ENCODE measurements at regions not wholly inside any gene's neighbourhood (a gene's known extent, or its start where the extent isn't known, plus 50 kb on each side); places are given as distances from the start of the nearest gene placed in this dataset.
A peak's percentile ranks its signal among the peaks of the same experiment; 100 is the strongest.

DNA sequence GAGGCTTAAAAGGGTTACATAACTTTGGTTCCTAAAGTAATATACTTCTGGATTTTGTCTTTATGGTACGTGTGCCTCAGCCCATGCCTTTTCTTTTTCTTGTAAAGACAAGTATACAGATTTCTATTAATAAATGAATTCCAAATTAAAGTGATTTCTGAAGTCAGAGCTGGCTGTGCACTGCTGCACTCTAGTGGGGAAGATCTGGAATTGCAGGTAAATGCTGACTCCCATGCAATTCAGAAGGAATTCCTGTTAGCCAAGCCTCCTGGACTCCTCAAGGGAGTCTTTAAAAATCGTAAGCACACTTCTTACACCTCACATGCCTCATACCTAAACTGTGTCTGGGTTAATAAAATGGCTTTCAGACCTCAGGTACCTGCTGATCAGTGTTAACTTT, 118.4 kb upstream of the SLC7A1 start:
- DNase-seq: no peak

DNA sequence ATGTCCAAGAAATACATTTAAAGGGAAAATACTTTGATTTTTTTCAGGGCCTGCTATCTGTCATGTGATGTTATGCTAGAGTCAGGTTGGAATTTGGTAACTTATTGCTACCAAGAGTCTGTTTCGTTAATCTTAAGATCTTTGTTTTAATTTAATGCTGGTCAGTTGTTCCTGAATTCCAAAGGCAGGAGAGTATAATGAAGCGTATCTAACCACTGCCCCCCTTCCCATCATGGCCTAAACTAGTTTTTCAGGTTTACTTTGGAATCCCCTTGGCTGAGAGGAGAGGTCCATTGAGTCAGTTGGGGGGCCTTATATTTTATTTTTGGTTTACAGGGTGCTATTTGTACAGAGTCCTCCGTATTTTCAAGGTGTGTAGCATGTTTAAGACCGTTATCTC, 116.3 kb upstream of the SLC7A1 start:
- DNase-seq: no peak

DNA sequence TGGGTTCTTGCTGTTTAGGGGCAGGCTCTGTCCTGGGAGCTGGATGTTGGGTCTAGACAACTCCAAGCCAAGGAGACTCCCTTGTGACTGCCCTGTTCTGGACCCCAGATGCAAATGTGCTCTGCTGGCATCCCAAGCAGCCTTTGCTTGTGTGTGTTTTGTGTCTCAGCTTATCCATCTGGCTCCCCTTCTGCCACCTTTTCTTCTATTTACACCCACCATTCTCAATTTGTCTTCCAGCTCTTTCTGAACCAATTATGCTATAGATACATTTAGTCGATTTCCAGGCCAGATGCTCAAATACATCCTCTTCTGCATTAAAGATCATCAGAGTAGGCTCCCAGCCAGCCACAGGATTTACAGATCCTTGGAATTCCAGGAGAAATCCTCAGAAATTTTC, 115.0 kb upstream of the SLC7A1 start:
- DNase-seq: no peak

DNA sequence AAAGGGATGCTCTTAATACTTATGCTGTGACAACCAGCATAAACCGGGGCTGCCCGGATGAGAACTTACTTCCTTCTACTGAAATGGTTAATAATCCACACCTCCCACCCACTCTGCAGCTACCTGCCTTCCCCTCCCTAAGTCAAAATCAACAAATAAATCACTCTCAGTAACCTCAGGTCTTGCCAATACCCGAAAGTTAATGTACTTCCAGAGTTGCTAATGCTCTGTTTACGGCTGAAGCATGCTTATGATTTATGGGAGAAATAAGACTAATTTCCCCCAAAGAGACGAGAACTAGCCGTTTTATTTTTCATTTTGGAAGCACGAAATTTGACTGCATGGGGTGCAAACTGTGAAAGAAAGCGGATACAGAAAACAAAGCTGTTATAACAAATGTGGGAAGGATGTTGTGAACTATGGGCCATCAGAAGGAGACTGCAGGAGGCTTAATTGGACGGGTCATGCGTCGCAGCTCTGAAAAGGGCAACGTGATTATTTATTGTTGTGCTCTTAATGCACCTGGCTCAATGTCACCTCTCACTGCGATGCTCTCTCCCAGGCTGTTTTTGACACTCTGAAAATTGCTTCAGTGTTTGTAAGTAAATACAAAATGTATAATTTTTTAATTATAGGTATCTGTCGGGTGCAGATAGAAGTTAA, 114.0 kb upstream of the SLC7A1 start:
- no peak for DNase-seq

DNA sequence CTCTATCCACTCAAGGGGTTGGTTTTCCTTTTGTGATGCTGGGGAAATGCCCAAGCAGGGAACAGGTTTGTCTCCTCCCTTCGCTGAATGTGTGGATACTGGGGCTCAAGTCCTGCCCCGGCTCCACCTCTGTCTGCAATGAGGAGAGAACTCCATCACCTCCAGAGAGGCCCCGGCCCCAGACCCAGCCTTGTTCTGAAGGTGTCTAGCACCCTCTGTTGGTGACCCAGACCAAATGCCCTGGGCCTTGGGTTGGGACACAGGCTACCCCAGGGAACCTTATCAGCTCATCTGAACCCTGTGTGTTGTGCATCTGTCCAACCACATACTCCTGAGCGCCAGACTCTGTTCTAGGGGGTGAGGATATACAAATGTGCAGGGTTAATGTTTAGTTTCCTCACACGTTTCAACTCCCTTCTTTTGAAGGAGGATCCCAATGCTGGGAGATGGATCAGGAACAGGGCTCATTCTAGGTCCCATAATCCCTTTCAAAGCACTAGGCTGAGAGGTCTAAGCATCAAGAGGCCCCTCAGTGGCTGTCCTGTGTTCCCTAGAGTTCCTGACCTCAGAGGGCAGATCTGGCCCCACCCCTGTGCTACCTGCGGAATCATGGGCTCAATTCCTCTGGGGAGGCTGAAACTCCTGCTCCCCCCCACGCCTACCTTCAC, 112.5 kb upstream of the SLC7A1 start:
- DNase-seq: no peak

DNA sequence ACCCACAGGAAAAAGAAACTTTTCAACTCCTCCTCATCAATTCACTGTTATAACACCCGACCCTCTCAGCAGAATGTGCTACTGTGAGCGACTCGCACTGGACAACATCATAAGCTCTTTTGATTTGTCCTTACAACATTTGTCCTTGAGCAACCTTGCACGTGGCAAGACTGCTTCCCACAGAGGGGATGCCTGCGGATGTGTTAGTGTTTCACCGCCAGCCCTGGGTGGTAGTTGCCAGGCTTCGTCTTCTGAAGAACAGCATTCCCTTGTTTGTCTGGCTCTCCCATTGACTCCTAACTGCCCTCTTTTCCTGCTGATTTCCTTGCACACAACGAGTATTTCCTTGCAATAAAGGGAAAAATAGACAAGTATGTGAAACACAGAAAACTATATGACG, 111.4 kb upstream of the SLC7A1 start:
- DNase-seq: no peak

DNA sequence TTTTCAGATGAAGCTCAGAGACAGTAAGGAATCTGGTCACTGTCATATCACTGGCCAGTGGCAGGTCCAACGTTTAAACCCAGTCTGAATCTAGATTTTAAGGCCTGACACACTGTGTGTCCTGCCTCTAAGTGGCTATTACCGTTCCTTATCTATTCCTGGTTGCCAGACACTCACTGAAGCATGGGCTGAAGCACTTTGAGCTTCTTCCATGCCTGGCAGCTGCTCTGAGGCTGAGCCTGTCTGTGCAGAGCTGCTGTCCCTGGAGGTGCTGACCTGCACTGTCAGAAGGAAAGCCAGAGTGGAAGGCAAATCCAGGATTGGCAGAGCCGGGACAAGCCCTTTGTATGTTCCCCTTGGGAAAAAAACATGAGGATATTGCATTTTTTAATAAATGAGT, 109.2 kb upstream of the SLC7A1 start:
- DNase-seq: no peak

DNA sequence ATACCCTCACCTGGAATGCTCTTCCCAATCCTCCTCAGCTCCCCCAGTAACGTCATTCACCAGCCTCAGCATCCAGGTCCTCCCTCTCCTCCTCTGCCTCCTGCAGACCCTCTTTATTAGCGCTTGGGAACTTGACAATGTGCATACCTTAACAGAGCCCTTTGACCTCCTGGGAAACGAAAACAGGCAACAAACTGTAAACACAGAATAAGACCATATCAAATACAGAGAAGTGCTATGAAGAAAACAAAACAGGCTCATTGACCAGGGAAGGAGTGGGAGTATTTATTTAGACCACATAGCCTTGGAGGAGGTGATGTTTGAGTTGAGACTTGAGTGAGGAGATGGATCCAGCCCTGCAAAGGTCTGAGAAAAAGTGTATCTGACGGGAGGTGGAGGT, 107.9 kb upstream of the SLC7A1 start:
- DNase-seq: no peak

DNA sequence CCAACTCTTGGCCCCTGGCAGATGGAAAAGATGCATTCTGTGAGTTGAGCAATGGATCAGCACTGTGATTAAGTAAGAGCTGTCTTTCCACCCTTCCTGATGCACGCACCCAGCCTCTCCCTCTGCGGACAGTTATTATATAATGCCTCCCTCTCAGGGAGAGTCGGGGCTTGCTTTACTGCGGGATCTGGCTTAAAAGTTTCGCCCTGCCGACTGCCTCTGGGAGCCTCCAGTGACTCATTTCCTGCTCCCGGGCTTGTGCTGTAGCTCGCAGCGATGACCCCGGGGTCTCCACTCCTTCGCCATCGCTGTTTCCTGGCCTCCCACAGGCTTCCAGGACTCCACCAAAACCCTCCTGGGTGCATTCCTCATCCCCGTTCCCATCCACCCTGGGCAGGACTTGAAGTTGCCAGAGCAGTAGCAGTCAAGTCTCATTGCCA, 107.4 kb upstream of the SLC7A1 start:
- DNase-seq: no peak

DNA sequence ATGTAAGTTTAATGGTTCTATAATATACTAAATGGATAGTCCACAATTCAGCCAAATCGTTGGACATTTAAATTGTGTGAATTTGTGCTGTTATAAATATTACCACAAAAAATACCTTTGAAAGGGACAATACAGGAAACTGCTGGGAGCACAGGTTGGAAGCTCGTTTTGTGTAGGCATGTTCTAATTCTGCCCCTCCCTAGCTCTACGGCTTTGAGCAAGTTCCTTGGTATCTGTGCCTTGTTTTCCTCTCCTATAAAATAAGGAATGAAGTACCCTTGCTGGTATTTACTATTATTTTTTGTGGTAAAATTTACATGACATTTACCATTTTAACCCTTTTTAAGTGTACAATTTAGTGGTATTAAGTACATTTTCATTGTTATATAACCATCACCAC, 102.6 kb upstream of the SLC7A1 start:
- DNase-seq: no peak

DNA sequence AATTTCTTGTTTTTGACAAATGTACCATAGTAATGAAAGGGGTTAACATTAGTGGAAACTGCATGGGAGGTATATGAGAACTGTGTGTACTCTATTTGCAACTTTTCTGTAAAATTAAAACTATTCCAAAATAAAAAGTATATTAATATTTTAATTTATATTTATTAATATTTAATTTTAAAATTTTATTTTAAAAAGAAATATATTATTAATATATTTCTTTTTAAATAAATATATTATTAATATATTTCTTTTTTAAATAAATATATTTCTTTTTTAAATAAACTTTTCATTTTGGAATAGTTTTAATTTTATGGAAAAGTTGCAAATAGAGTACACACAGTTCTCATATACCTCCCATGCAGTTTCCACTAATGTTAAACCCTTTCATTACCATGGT, 101.1 kb upstream of the SLC7A1 start:
- no peak for DNase-seq

DNA sequence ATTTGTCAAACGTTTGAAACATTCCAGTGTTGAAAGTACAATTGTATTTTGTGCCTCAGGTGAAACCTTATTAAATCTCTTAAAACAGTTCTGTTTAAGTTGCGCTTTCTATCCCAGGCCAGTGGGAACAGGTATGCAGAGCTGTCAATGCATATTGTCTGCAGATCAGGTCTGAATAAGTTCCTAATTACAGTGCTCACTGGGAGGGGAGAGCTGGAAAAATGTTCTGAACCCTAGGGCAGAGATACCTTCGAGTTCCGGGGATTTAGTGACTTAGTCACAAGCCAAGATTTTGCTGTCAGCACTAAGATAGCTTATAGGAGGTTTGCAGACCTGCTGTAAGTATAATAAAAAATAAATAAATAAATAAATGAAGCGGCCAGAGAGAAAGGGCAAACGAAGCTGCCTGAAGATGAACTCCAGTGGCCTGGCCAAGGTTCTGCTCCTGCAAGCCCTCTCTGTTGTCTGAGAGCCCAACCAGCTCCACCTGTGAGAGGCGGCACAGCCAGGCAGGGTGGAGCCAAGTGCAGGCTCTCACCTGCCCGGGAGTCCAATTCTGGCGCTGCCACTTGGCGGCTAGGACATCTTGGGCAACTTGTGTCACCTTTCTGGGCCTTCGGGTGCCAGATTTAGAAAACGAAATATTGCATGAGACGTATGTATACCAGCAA, 97.9 kb upstream of the SLC7A1 start:
- peak; percentile 65 for DNase-seq

DNA sequence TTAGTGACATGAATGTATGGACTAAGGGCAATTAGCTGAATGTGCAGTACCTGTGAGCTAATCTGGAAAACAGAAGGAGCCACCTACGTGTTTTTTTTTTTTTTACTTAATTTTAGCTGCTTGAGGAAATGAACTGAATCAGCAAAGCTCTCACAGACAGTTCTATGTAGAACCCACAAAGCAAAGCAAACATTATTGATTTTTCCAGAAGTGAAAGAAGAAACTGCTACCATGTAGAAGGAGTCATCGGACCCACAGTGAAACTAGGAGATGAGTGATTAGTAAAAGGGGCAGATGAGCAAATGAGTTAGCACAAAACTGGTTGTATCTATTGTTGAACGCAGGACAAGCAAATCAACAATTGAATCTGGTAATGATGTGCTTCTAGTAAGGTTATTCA, 94.1 kb upstream of the SLC7A1 start:
- no peak for DNase-seq

DNA sequence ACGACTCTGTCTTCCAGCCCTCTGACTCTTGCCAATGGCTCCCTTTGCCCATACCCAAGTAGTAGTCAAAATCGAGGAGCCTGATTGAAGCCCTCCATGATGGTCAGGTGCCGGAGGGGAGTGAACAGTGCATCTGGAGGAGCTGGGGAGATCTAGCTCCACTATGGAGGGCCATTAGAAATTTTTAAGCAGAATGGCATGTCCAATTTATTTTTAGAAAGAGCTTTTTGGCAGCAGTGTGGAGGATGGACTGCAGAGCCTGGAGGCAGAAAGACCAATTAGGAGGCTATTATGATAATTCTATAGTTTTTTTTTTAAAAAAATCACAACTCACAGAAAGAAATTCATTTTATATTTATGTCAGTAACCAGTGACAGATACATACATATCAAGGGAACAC, 92.7 kb upstream of the SLC7A1 start:
- no peak for DNase-seq

DNA sequence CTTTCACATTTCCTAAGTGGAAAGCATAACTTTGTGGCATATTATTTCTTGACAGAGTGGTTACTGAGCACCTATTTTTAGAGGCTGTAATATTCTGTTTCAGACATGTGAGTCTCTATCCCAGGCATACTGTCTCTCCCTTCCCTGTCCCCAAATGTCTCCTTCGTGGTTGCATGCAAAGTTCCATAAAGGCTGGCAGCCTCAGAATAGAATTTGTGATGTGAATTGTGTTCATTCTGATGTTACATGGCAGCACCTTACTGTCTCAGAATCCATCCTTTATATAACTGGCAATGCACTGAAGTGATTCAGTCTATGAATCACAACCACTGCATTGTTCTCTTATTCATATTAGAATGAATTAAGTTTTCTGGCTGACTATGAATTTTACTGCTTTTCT, 89.0 kb upstream of the SLC7A1 start:
- no peak for DNase-seq

DNA sequence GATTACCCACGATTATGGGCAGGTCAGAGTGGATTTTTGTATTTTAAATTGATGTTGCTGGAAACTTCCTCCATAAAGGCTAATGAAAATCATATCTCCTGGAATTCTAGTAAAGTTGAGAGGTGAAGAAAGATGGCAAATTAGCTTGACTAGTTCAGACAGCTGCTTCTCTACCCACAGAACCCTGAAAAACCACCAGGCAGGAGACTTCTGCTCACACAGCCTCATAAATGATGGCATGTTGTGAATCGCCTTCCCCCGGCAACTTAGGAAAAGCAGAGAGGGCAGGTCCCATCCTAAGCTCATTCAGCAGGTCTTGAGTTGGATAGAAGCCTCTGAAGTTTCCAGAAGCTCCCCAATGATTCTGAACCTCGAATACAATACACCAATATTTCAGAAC, 87.6 kb upstream of the SLC7A1 start:
- no peak for DNase-seq

DNA sequence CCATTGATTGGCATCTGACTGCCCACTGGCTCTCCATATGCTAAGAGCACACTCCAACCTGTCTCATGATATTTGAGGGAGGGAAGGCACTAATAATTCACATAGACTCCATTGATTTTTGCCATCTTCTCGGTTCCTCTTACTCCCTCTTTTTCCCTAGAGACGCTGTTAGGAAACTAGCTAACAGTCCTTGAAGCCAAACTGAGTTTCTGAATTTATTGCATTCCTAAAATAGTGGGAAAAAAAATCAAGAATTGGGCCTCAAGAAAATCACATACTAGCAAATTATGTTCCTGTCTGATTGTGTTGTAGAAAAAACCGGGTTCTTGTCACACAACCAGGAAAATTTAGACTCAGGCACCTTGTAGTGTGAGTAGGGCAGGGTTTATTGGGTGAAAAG, 86.4 kb upstream of the SLC7A1 start:
- DNase-seq: no peak

DNA sequence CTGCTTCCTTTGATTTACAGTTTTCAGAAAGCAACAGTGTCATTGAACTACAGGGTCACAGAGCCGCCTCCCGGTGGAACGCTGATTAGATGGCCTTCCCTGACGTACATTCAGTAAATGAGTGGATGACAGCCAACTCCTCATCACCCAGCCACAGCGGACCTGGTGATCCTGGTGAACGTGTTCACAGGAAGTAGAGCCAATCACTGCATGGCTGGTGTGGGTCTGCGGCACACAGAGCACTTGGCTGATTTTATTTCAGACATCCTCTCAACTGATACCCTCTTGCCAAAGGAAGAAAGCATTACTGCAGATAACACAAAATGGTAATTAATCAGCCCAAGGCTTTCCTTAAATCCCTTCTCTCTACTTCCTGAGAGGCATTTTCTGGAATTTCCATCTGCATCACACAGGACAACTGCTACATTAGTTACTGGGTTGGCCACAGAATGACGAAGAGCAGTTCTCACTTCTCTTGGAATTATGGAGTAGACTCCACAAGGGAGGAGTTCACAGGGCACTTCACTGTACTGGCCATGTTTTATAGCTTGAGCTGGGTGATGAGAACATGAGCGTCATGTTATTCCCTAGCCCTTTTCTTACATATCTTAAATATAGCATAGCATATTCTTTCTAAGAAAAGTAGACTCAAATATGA, 84.0 kb upstream of the SLC7A1 start:
- DNase-seq: no peak

DNA sequence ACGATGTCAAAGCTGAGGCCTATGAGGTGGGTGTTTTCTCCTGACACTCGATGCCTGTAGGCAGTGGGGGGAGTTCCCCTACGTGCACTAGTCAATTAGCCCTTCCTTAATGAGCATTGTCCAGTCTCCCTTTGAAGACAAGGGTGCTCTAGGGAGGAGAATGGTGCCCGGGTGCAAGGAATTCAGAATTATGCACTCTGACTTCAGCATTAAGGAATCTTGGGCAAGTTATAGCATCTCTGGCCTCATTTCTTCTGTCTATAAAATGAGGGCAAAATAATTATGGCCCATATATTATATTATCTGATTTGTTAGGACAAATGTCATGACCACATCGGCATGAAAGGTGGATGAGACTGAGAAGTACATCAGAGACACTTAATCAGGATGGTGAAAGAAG, 82.1 kb upstream of the SLC7A1 start:
- no peak for DNase-seq

DNA sequence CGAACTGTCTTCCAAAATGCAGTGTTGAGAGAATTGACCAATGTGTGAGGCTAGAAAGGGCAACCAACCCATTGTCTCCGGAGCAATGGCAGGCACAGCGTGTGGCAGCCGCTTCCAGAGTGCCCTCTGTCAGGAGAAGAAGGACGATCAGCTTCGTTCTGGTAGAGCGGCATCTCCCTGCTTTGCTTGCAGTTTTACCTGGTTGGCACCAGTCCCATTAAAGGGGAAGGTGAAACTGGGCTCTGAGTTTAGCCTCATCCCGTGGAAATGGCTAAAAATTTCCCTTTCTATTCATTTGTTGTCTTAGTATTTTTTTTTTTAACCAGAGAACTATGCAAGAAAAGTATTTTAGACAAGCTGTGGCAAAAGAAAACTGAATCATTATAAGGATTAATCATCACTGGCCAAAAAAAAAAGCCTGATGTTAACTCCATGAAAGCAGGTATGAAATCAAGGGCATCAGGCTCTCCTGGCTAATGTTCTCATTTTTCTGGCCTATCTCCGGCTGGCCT, 81.5 kb upstream of the SLC7A1 start:
- DNase-seq: peak; percentile 26

DNA sequence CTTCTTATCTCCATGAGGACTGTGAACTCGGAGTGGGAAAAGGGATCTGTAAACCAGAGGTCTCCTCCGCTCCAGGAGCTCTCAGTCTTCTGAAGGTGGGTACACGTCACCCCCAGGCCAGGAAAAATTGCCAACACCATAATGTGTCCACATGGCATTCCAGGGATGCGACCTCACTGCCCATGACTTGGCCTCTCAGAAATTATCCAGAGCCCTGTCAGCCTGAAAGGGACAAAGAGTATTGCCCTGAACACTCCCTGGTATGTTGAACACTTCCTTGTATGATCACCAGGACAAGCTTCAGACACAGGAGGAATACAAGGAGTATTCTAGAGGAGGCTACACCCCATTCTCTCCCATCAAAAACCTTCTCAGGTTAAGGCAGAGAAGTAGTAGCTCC, 81.0 kb upstream of the SLC7A1 start:
- DNase-seq: no peak

DNA sequence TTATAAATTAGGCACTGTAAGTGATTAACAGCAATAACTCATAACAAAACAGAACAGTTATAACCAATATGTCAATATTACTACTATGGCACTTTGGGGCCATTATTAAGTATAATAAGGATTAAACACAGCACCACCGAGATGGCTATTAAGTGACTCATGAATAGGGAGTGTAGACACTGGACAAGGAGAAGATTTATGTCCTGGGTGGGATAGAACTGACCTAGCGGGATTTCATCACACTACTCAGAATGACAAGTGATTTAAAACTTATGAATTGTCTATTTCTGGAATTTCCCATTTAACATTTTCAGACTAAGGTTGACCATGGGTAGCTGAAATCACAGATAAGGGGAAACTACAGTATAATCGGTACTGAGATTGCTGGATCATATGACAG, 79.0 kb upstream of the SLC7A1 start:
- no peak for DNase-seq

DNA sequence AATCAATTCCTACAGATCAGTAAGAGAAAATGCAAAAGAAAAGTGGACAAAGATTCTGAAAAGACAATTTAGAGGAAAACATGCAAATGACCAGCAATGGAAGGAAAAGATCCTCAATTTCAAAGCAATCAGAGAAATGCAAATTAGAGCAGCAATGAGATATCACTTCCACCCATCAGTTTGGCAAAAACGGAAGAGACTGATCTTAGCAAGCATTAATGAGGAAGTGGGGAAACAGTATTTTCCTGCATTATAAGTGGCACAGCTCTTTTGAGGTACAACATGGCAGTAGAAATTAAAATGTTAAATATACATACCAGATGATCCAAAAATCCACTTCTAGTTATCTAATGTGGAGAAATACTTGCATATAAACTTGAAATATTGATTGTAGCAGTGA, 69.1 kb upstream of the SLC7A1 start:
- DNase-seq: no peak

Data from DMS79 (cell line).